Kidney (tissue), 13 donors: ENCODE measurements at regions not wholly inside any gene's neighbourhood (a gene's known extent, or its start where the extent isn't known, plus 50 kb on each side); places are given as distances from the start of the nearest gene placed in this dataset.

Experiments
- DNase-seq, 5 donors: peaks; one replicate each; pipeline ENCODE4 v3.0.0-alpha.2; 2013 to 2020
- FAIRE-seq: peaks from 2 replicates; lab custom pipeline; 2012; peaks lifted over from hg19 to GRCh38; lab: Jason Lieb, UNC
- H3K27ac ChIP-seq, 2 donors: one replicate each; pipeline ENCODE4 v1.7.0; 2013; ENCODE audit warnings: low read depth in 2 of 2, low read length in 2 of 2, inconsistent platforms in 1 of 2
- H3K27me3 ChIP-seq: one replicate; pipeline ENCODE4 v1.7.1; 2013; ENCODE audit warnings: low read length, inconsistent platforms; ENCODE audit not compliant: control insufficient read depth, insufficient read depth
- H3K36me3 ChIP-seq, 3 donors: one replicate each; pipeline versions ENCODE4 v1.7.0 to v1.7.1; 2013; ENCODE audit warnings: low read length in 3 of 3, control low read depth in 1 of 3, inconsistent platforms in 1 of 3; ENCODE audit not compliant: insufficient read depth in 3 of 3, control insufficient read depth in 2 of 3
- H3K4me1 ChIP-seq, 3 donors: one replicate each; pipeline versions ENCODE4 v1.7.0 to v1.7.1; 2013; ENCODE audit warnings: low read length in 3 of 3, inconsistent platforms in 1 of 3, low read depth in 1 of 3; ENCODE audit not compliant: control insufficient read depth in 2 of 3, insufficient read depth in 2 of 3
- H3K4me3 ChIP-seq, 3 donors: one replicate each; pipeline versions ENCODE4 v1.7.0 to v1.8.1; 2013; ENCODE audit warnings: low read length in 3 of 3, control low read depth in 1 of 3, inconsistent platforms in 1 of 3
- H3K9ac ChIP-seq, 3 donors: one replicate each; pipeline versions ENCODE4 v1.7.0 to v1.7.1; 2013; ENCODE audit warnings: low read length in 3 of 3, control low read depth in 1 of 3, inconsistent platforms in 1 of 3
- H3K9me3 ChIP-seq, 3 donors: one replicate each; pipeline versions ENCODE4 v1.7.0 to v1.7.1; 2013; ENCODE audit warnings: low read length in 3 of 3, control low read depth in 1 of 3, inconsistent platforms in 1 of 3; ENCODE audit not compliant: control insufficient read depth in 2 of 3, insufficient read depth in 1 of 3
- intact Hi-C: fragments of 100-400 bp; cut with DNase I; formaldehyde crosslinking; loops from one replicate; pipeline ENCODE4 v1.11.1; 2022
- TF ChIP-seq, protein P1 (sequence below): IDR thresholded peaks from 3 replicates; pipeline ENCODE4 v1.5.1; 2012; ENCODE audit warnings: mild to moderate bottlenecking, moderate library complexity, borderline replicate concordance; ENCODE audit not compliant: insufficient read depth; ENCODE audit errors: extremely low read depth
- donor health status: control.
- donor health status: control.
- donor health status: control.
- donor health status: control.
- donor health status: control.
- donor health status: DM: yes; HTN: yes; CAD: no.
- donor health status: Normal renal cell carcinoma (clear cell type).

DNA sequence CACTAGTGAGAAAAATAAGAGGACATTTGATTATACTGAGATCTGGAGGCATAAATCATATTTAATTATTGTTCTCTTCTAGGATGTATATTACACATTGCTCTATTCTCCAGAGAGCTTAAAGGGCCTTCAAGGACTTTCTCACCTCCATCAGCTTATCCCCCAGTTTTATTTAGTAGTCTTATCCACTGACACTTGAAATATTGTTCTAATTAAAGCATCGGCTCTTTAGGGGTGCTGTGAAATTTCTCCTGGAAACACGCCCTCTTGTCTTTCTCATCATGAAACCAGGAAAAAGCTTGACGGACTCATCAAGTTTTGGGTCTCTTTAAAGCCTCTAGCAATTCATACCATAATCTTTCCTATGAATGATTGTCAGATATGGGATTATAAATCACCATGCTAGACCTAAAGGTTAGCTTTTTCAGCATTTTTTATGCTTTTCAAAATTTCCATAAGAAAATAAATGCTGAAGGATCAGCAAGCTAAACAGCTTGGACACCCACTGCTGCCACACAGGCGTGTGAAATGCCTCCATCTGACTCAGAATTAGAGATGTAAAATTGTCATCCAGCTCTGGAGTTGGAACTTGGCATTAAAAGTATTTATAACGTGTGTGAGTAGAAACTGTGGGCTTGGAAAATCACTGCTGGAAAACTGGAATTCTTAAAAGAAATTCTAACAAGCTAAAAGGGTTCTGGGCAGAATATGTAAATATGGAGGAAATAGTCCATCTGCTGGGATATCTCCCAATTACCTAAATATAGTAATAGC, 216.3 kb downstream of the CHRM2 start:
- Histone ChIP-seq H3K27ac (no peak overlapping the region), H3K36me3 (no peaks in the 10 kb centered on the region), H3K9ac (no peak overlapping the region), H3K9me3 (no peaks in the 10 kb centered on the region), H3K27me3 (no peaks in the 10 kb centered on the region), H3K4me3 (no peak overlapping the region), H3K4me1 (no peaks in the 10 kb centered on the region)
- intact Hi-C loops = no loop called here
- DNase-seq = no peak
- TF ChIP-seq, protein P1, sequence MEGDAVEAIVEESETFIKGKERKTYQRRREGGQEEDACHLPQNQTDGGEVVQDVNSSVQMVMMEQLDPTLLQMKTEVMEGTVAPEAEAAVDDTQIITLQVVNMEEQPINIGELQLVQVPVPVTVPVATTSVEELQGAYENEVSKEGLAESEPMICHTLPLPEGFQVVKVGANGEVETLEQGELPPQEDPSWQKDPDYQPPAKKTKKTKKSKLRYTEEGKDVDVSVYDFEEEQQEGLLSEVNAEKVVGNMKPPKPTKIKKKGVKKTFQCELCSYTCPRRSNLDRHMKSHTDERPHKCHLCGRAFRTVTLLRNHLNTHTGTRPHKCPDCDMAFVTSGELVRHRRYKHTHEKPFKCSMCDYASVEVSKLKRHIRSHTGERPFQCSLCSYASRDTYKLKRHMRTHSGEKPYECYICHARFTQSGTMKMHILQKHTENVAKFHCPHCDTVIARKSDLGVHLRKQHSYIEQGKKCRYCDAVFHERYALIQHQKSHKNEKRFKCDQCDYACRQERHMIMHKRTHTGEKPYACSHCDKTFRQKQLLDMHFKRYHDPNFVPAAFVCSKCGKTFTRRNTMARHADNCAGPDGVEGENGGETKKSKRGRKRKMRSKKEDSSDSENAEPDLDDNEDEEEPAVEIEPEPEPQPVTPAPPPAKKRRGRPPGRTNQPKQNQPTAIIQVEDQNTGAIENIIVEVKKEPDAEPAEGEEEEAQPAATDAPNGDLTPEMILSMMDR = no peak
- FAIRE-seq = no peak

DNA sequence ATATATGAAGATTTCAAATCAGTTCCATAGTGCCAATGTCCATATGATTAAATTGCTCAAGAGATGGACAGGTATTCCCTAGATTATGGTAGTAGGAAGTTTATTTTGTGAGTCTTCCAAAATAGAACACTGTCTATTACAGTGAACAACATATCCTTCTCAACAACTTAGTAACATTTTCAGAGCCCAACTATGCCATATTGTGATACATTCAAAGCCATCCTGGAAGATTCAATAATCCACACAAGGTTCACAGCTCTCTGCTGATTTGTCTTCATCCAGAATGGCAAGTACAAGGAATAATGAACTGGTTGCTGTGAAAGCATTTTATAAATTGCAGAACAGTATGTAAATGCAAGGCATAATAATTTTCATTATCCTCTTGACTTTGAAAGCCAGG, 213.9 kb downstream of the CHRM2 start:
- no peaks in the 10 kb centered on the region for H3K36me3 ChIP-seq
- no peak overlapping the region for H3K27ac ChIP-seq
- H3K9ac ChIP-seq = no peak overlapping the region
- no peaks in the 10 kb centered on the region for H3K9me3 ChIP-seq
- DNase-seq (no peak), FAIRE-seq (no peak)
- no peaks in the 10 kb centered on the region for H3K27me3 ChIP-seq
- TF ChIP-seq, protein P1 = no peak
- H3K4me1 ChIP-seq = no peaks in the 10 kb centered on the region
- no peak overlapping the region for H3K4me3 ChIP-seq
- intact Hi-C loops = no loop called here

DNA sequence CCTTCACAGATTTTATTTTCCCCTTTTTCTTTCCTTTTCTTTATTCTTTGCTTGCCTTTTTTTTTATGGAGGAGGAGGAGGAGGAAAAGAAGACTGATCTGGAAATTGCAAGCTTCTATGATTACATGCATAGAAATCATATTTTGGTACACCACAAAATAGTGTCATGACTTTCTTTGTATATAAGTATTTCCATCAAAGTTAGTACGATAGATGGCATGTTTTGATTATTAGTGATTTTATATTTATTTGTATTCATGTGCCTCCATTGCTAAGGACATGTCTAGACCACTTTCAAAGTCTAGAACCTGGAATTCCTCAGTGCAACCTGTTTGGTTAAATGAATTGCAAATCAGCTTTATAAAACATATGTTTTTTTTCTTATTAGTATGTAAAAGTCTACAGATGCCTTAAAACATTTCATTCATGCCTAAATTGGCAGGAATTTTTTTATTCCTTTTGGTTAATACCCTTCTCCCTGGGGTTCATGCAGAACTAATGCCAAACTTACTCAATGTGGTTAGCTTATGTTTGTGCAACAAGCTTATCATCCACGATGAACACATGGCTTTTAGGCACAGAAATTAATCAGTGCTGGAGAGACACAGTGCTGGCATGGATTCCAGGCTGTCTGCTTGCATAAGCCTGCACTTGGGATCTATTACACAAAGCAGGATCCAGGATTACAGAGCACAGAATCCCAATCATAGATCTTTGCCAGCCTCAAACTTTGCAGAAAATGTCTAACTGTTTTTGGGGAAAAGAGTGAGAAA, 213.1 kb downstream of the CHRM2 start:
- FAIRE-seq = no peak
- Histone ChIP-seq H3K27ac (no peak overlapping the region), H3K4me1 (no peaks in the 10 kb centered on the region), H3K9ac (no peak overlapping the region), H3K4me3 (no peak overlapping the region), H3K9me3 (no peaks in the 10 kb centered on the region), H3K36me3 (no peaks in the 10 kb centered on the region), H3K27me3 (no peaks in the 10 kb centered on the region)
- TF ChIP-seq, protein P1 = no peak
- peak in 1 of 5 donors; percentile 46 for DNase-seq
- intact Hi-C loops = no loop called here
